ENCODE measurements at regions not wholly inside any gene's neighbourhood (a gene's known extent, or its start where the extent isn't known, plus 50 kb on each side); places are given as distances from the start of the nearest gene placed in this dataset.
A peak's percentile ranks its signal among the peaks of the same experiment; 100 is the strongest.
"Not testable (repeated sequence)": the region's sequence is repeated elsewhere in the genome, so short reads cannot be mapped to it uniquely, and the experiment has no call there.

- DNase-seq (no peak), ATAC-seq (no peak)
- Histone ChIP-seq H3K4me3 (no peak overlapping the region), H3K36me3 (ENCODE audit: low read depth) (no peaks in the 10 kb centered on the region), H3K4me1 (ENCODE audit: low read depth) (no peaks in the 10 kb centered on the region), H3K9me3 (no peaks in the 10 kb centered on the region)
- TF ChIP-seq CTCF (IDR thresholded peaks at IDR 0.05), result no peak
- intact Hi-C loops (cut with DNase I, micrococcal nuclease), result no loop called here
Observed at GRCh38 chr1:99371413-99371812, 107.1 kb downstream of the PLPPR4 start.

- intact Hi-C loops (cut with DNase I, micrococcal nuclease), result no loop called here
- no peaks in the 10 kb centered on the region for H3K36me3 ChIP-seq (ENCODE audit: low read depth)
- H3K9me3 ChIP-seq, result no peaks in the 10 kb centered on the region
- H3K4me1 ChIP-seq (ENCODE audit: low read depth), result no peaks in the 10 kb centered on the region
- no peak for ATAC-seq
- peak in 1 of 3 donors; percentile 5 for DNase-seq
- no peak overlapping the region for H3K4me3 ChIP-seq
- no peak for TF ChIP-seq CTCF (IDR thresholded peaks at IDR 0.05)
Observed at GRCh38 chr1:99374109-99374508, 109.8 kb downstream of the PLPPR4 start.

GRCh38 chr1:99374693-99375092 lies 110.4 kb downstream of the PLPPR4 start:
- ATAC-seq; H3K9me3 ChIP-seq; intact Hi-C loops (cut with DNase I, micrococcal nuclease); H3K36me3 ChIP-seq (ENCODE audit: low read depth); DNase-seq; H3K4me1 ChIP-seq (ENCODE audit: low read depth); H3K4me3 ChIP-seq: not testable (repeated sequence)

- H3K4me3 ChIP-seq, result no peak overlapping the region
- TF ChIP-seq CTCF (IDR thresholded peaks at IDR 0.05), result no peak
- DNase-seq, result no peak
- no peak for ATAC-seq
- no peaks in the 10 kb centered on the region for H3K36me3 ChIP-seq (ENCODE audit: low read depth)
- no peaks in the 10 kb centered on the region for H3K9me3 ChIP-seq
- intact Hi-C loops (cut with DNase I, micrococcal nuclease), result no loop called here
- H3K4me1 ChIP-seq (ENCODE audit: low read depth), result no peaks in the 10 kb centered on the region
Observed at GRCh38 chr1:99384021-99384420, 119.7 kb downstream of the PLPPR4 start.

GRCh38 chr1:99385852-99386251 lies 121.6 kb downstream of the PLPPR4 start:
- TF ChIP-seq CTCF (IDR thresholded peaks at IDR 0.05), result no peak
- DNase-seq, result no peak
- no peak for ATAC-seq
- no peak overlapping the region for H3K4me3 ChIP-seq
- no peaks in the 10 kb centered on the region for H3K9me3 ChIP-seq
- H3K4me1 ChIP-seq (ENCODE audit: low read depth), result no peaks in the 10 kb centered on the region
- intact Hi-C loops (cut with DNase I, micrococcal nuclease), result no loop called here
- H3K36me3 ChIP-seq (ENCODE audit: low read depth), result no peaks in the 10 kb centered on the region

- DNase-seq, result no peak
- H3K9me3 ChIP-seq, result no peaks in the 10 kb centered on the region
- intact Hi-C loops (cut with DNase I, micrococcal nuclease), result no loop called here
- no peak overlapping the region for H3K4me3 ChIP-seq
- no peak for ATAC-seq
- H3K4me1 ChIP-seq (ENCODE audit: low read depth), result no peaks in the 10 kb centered on the region
- TF ChIP-seq CTCF (IDR thresholded peaks at IDR 0.05), result no peak
- no peaks in the 10 kb centered on the region for H3K36me3 ChIP-seq (ENCODE audit: low read depth)
Observed at GRCh38 chr1:99396389-99396788, 132.1 kb downstream of the PLPPR4 start.

All from mucosa of descending colon (tissue), 3 donors.